Activated B cell treated with CpG ODN at 0.5 μM for 24 hours (primary cell): ENCODE measurements at regions not wholly inside any gene's neighbourhood (a gene's known extent, or its start where the extent isn't known, plus 50 kb on each side); places are given as distances from the start of the nearest gene placed in this dataset.
"Not testable (repeated sequence)": the region's sequence is repeated elsewhere in the genome, so short reads cannot be mapped to it uniquely, and the experiment has no call there.

Source experiments
- ATAC-seq: fragments of 200-7000 bp; cut with Tn5 transposase; one replicate; pipeline ENCODE4 v1.10.0; 2021; ENCODE audit warnings: low read depth, mild to moderate bottlenecking, moderate library complexity
- CTCF ChIA-PET: fragments of 350-600 bp; sonication (Branson Sonifier 250); formaldehyde crosslinking; loops from one replicate; lab custom pipeline; 2021; ENCODE audit warnings: antibody characterized with exemption; lab: Charles Lee
- POLR2A ChIA-PET: fragments of 350-600 bp; sonication (Branson Sonifier 250); formaldehyde crosslinking; loops from one replicate; lab custom pipeline; 2021; ENCODE audit warnings: antibody characterized with exemption; lab: Charles Lee
- DNase-seq: peaks from one replicate; pipeline ENCODE4 v3.0.0; 2022
- H3K27ac Mint-ChIP-seq: one replicate; pipeline ENCODE4 v1.8.0; 2020; ENCODE audit warnings: mixed read lengths
- H3K27me3 Mint-ChIP-seq: one replicate; pipeline ENCODE4 v1.8.0; 2021; ENCODE audit warnings: mixed read lengths
- H3K36me3 Mint-ChIP-seq: one replicate; pipeline ENCODE4 v1.8.0; 2021; ENCODE audit warnings: low read depth, mixed read lengths
- H3K4me1 Mint-ChIP-seq: one replicate; pipeline ENCODE4 v1.8.0; 2021; ENCODE audit warnings: mixed read lengths
- H3K4me3 Mint-ChIP-seq: one replicate; pipeline ENCODE4 v1.8.0; 2020; ENCODE audit warnings: mild to moderate bottlenecking, mixed read lengths
- H3K9me3 Mint-ChIP-seq: one replicate; pipeline ENCODE4 v1.8.0; 2020; ENCODE audit warnings: mixed read lengths
- CTCF ChIP-seq: fragments of 200-600 bp; IDR thresholded peaks from one replicate; pipeline ENCODE4 v1.8.0; 2022; ENCODE audit warnings: antibody characterized with exemption, mild to moderate bottlenecking
- intact Hi-C: fragments of 100-400 bp; cut with micrococcal nuclease; formaldehyde crosslinking; loops from one replicate; pipeline ENCODE4 v1.15.1; 2024

GRCh38 chr22:49340406-49340805, 487.3 kb downstream of the BRD1 start:
- intact Hi-C loops = no loop called here
- no peak overlapping the region for H3K27ac Mint-ChIP-seq
- no peak for ATAC-seq
- CTCF ChIA-PET = no interaction called here
- H3K4me3 Mint-ChIP-seq = no peak overlapping the region
- no peaks in the 10 kb centered on the region for H3K4me1 Mint-ChIP-seq
- no peak for TF ChIP-seq CTCF
- peaks cover 14% of the 10 kb centered on the region for H3K27me3 Mint-ChIP-seq
- POLR2A ChIA-PET = no interaction called here
- H3K36me3 Mint-ChIP-seq = no peaks in the 10 kb centered on the region
- DNase-seq = no peak
- H3K9me3 Mint-ChIP-seq = no peaks in the 10 kb centered on the region

DNA sequence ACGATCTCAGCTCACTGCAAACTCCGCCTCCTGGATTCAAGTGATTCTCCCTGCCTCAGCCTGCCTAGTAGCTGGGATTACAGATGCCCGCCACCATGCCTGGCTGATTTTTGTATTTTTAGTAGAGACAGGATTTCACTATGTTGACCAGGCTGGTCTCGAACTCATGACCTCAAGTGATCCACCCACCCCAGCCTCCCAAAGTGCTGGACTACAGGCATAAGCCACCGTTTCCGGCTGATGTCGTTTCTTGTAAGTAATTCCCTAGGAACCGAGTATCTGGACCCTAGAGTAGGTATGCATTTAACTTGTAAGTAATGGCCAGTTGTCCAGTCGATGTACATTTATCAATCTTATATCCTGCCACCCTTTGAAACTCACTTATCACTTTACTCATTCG, 491.2 kb downstream of the BRD1 start:
- DNase-seq, H3K4me3 Mint-ChIP-seq, CTCF ChIA-PET, H3K4me1 Mint-ChIP-seq, H3K27ac Mint-ChIP-seq, H3K36me3 Mint-ChIP-seq, H3K9me3 Mint-ChIP-seq, POLR2A ChIA-PET, intact Hi-C loops, H3K27me3 Mint-ChIP-seq, ATAC-seq: not testable (repeated sequence)

GRCh38 chr22:49334976-49335375, 492.7 kb downstream of the BRD1 start:
- intact Hi-C loops = no loop called here
- no peak for DNase-seq
- ChIA-PET POLR2A (no interaction called here), CTCF (no interaction called here)
- Mint-ChIP-seq H3K27me3 (no peaks in the 10 kb centered on the region), H3K27ac (no peak overlapping the region), H3K9me3 (no peaks in the 10 kb centered on the region), H3K4me1 (no peaks in the 10 kb centered on the region), H3K4me3 (no peak overlapping the region), H3K36me3 (no peaks in the 10 kb centered on the region)
- no peak for ATAC-seq
- no peak for TF ChIP-seq CTCF

DNA sequence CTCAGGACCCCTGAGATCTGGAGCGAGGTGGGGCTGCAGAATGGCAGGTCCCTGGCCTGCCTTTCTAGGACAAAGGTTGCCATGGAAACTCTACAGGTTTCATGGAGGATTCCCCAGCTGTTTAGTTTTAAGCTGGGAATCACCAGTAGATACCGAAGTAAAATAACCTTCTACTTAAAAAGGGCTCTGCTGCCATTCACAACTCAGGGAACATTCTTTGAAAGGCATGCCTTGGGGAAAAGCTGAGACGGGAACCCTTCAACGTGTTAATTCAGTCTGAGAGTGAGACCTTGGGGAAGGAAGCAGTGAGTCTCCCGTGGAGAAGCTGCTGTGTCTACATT, 493.3 kb downstream of the BRD1 start:
- Mint-ChIP-seq H3K36me3 (no peaks in the 10 kb centered on the region), H3K9me3 (no peaks in the 10 kb centered on the region), H3K4me1 (no peaks in the 10 kb centered on the region), H3K27ac (no peak overlapping the region), H3K27me3 (no peaks in the 10 kb centered on the region), H3K4me3 (no peak overlapping the region)
- no peak for ATAC-seq
- DNase-seq = no peak
- TF ChIP-seq CTCF = no peak
- intact Hi-C loops = no loop called here
- POLR2A ChIA-PET = no interaction called here
- CTCF ChIA-PET = no interaction called here

DNA sequence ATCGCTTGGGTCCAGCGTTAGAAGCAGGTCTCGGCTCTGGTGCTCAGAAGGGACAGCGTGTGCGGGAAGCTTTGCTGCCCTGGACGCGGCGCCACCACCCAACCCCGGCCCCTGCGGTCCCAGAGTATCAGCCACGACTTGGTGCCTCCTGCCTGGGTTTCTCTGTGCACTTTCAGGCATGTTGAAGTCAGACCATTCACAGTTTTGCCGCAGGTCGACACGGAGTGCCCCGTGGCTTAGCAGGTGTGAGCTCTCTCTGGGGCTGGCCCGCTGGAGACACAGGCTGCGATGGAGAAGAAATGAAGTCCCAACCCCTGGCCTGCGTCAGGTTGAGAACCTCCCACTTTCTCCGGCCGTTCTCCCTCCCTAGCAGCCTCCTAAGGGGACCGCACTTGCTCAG, 494.5 kb downstream of the BRD1 start:
- DNase-seq (no peak), ATAC-seq (no peak)
- TF ChIP-seq CTCF = no peak
- ChIA-PET CTCF (no interaction called here), POLR2A (no interaction called here)
- intact Hi-C loops = no loop called here
- Mint-ChIP-seq H3K4me1 (no peaks in the 10 kb centered on the region), H3K27ac (no peak overlapping the region), H3K36me3 (no peaks in the 10 kb centered on the region), H3K9me3 (no peaks in the 10 kb centered on the region), H3K4me3 (no peak overlapping the region), H3K27me3 (no peaks in the 10 kb centered on the region)

DNA sequence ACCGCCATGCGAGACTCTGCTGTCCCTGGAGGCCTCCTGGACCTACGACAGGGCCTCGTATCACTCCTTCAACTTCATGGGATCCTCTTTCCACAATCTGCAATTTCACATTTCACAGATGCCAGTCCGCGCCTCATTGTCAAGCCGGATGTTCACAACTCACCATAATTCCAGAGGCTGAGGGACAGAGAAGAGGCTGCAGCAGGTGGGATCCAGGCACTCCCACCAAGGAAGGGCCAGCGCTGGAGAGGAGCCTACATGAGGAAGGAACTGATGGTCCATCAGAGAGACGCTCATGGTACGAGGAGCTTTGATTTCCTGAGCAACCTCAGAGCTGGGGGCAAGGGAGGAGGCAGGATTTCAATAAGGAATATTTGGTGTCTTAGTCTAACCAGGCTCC, 495.0 kb downstream of the BRD1 start:
- Mint-ChIP-seq H3K27me3 (no peaks in the 10 kb centered on the region), H3K4me3 (no peak overlapping the region), H3K4me1 (no peaks in the 10 kb centered on the region), H3K36me3 (no peaks in the 10 kb centered on the region), H3K27ac (no peak overlapping the region), H3K9me3 (no peaks in the 10 kb centered on the region)
- ATAC-seq (no peak), DNase-seq (no peak)
- TF ChIP-seq CTCF = no peak
- intact Hi-C loops = no loop called here
- POLR2A ChIA-PET = no interaction called here
- CTCF ChIA-PET = no interaction called here
